ENCODE measurements at regions not wholly inside any gene's neighbourhood (a gene's known extent, or its start where the extent isn't known, plus 50 kb on each side); places are given as distances from the start of the nearest gene placed in this dataset.

- Histone ChIP-seq H3K79me2 (ENCODE audit: insufficient read depth, low read length) (no peaks in the 10 kb centered on the region), H3K4me3 (replicated peaks in 1 of 2; ENCODE audit: low read depth in 1 of 2, low read length in 2 of 2) (no peak overlapping the region), H4K20me1 (ENCODE audit: insufficient read depth) (no peaks in the 10 kb centered on the region), H3K36me3 (ENCODE audit: control insufficient read depth in 1 of 2, insufficient read depth in 2 of 2, low read length in 2 of 2) (no peaks in the 10 kb centered on the region), H3K4me2 (ENCODE audit: low read length) (no peak overlapping the region), H2AFZ (ENCODE audit: low read depth, low read length, poor library complexity, severe bottlenecking) (no peak overlapping the region), H3K9me2 (ENCODE audit: insufficient read depth) (no peaks in the 10 kb centered on the region), H3K27ac (ENCODE audit: low read depth, low read length) (no peak overlapping the region), H3K9me3 (ENCODE audit: control insufficient read depth in 1 of 2, insufficient read depth in 1 of 2, low read depth in 1 of 2, low read length in 2 of 2) (no peaks in the 10 kb centered on the region), H3K4me1 (ENCODE audit: control insufficient read depth in 1 of 2, insufficient read depth in 2 of 2, low read length in 2 of 2) (no peaks in the 10 kb centered on the region), H3K9ac (ENCODE audit: low read length) (no peak overlapping the region), H3K27me3 (ENCODE audit: insufficient read depth, low read length) (0 out of 2 replicates have a peak, but pooled peaks cover 4% of the 10 kb centered on the region)
- ATAC-seq = no peak
- TF ChIP-seq ZFX (IDR thresholded peaks at IDR 0.05) = no peak
- no peak for TF ChIP-seq RAD21 (IDR thresholded peaks at IDR 0.05; ENCODE audit: low read depth)
- TF ChIP-seq CEBPB (IDR thresholded peaks at IDR 0.05; ENCODE audit: low read depth) = no peak
- CTCF ChIA-PET = no interaction called here
- DNase-seq (ENCODE audit: low read depth, low spot score) = no peak
- POLR2A ChIA-PET = no interaction called here
- BruUV-seq (replicated peaks) = no TSS peak
- intact Hi-C loops (cut with micrococcal nuclease) = no loop called here
- RAD21 ChIA-PET (ENCODE audit: low non-redundant PET in 1 of 2, low total read pairs in 2 of 2, uncharacterized antibody in 2 of 2, unreplicated experiment in 2 of 2) = no interaction called here
Measured at GRCh38 chr16:52843381-52843780, 209.3 kb downstream of the CHD9NB start.

GRCh38 chr16:52837251-52837650 is 215.4 kb downstream of the CHD9NB start:
- BruUV-seq (replicated peaks) = no TSS peak
- Histone ChIP-seq H3K36me3 (ENCODE audit: control insufficient read depth in 1 of 2, insufficient read depth in 2 of 2, low read length in 2 of 2) (no peaks in the 10 kb centered on the region), H3K4me1 (ENCODE audit: control insufficient read depth in 1 of 2, insufficient read depth in 2 of 2, low read length in 2 of 2) (no peaks in the 10 kb centered on the region), H3K9me3 (ENCODE audit: control insufficient read depth in 1 of 2, insufficient read depth in 1 of 2, low read depth in 1 of 2, low read length in 2 of 2) (no peaks in the 10 kb centered on the region), H3K4me2 (ENCODE audit: low read length) (no peak overlapping the region), H3K9ac (ENCODE audit: low read length) (no peak overlapping the region), H3K4me3 (replicated peaks in 1 of 2; ENCODE audit: low read depth in 1 of 2, low read length in 2 of 2) (no peak overlapping the region), H3K79me2 (ENCODE audit: insufficient read depth, low read length) (no peaks in the 10 kb centered on the region), H2AFZ (ENCODE audit: low read depth, low read length, poor library complexity, severe bottlenecking) (no peak overlapping the region), H3K27ac (ENCODE audit: low read depth, low read length) (no peak overlapping the region), H3K9me2 (ENCODE audit: insufficient read depth) (no peaks in the 10 kb centered on the region), H3K27me3 (ENCODE audit: insufficient read depth, low read length) (no peaks in the 10 kb centered on the region), H4K20me1 (ENCODE audit: insufficient read depth) (no peaks in the 10 kb centered on the region)
- intact Hi-C loops (cut with micrococcal nuclease) = no loop called here
- POLR2A ChIA-PET = no interaction called here
- DNase-seq (ENCODE audit: low read depth, low spot score) = no peak
- no peak for ATAC-seq
- RAD21 ChIA-PET (ENCODE audit: low non-redundant PET in 1 of 2, low total read pairs in 2 of 2, uncharacterized antibody in 2 of 2, unreplicated experiment in 2 of 2) = no interaction called here
- CTCF ChIA-PET = no interaction called here
- TF ChIP-seq ELF1 (IDR thresholded peaks at IDR 0.05; ENCODE audit: borderline replicate concordance, low read depth) (no peak), ATF3 (IDR thresholded peaks at IDR 0.05) (no peak), YY1 (IDR thresholded peaks at IDR 0.05; ENCODE audit: extremely low read depth, insufficient replicate concordance, low read depth, low read length) (no peak), EZH2 (IDR thresholded peaks at IDR 0.05) (no peak), MAX (IDR thresholded peaks at IDR 0.05) (no peak), ZFX (IDR thresholded peaks at IDR 0.05) (no peak), SP1 (IDR thresholded peaks at IDR 0.05; ENCODE audit: low read depth) (no peak), ZNF274 (IDR thresholded peaks at IDR 0.05; ENCODE audit: low read depth, low read length) (no peak), JUND (IDR thresholded peaks at IDR 0.05) (no peak), RAD21 (IDR thresholded peaks at IDR 0.05; ENCODE audit: low read depth) (no peak), CTCF (IDR thresholded peaks at IDR 0.05 in 2 of 3, conservative IDR thresholded peaks at IDR 0.05 in 1 of 3; ENCODE audit: borderline replicate concordance in 1 of 3, insufficient read depth in 1 of 3, low read depth in 2 of 3, low read length in 2 of 3) (no peak), ZBTB33 (IDR thresholded peaks at IDR 0.05; ENCODE audit: extremely low read depth, insufficient replicate concordance, low read length) (no peak), TCF7L2 (IDR thresholded peaks at IDR 0.05; ENCODE audit: borderline replicate concordance, extremely low read depth, insufficient read depth, insufficient read length) (no peak), EZH2phosphoT487 (IDR thresholded peaks at IDR 0.05; ENCODE audit: borderline replicate concordance) (no peak), FOSL1 (IDR thresholded peaks at IDR 0.05; ENCODE audit: low read depth) (no peak)

All from HCT116 (cell line).